HepG2 (cell line): ENCODE measurements at regions not wholly inside any gene's neighbourhood (a gene's known extent, or its start where the extent isn't known, plus 50 kb on each side); places are given as distances from the start of the nearest gene placed in this dataset.

Experiments used
- ATAC-seq: fragments of 200-7000 bp; cut with Tn5 transposase; 3 replicates; pipeline ENCODE4 v1.9.1; 2020; ENCODE audit warnings: mild to moderate bottlenecking, moderate library complexity
- BruUV-seq: library from RNA; stranded (reverse); fragments of 400-500 nt; replicated peaks from 2 replicates; lab custom pipeline; 2021; lab: Mats Ljungman, UMichigan
- CTCF ChIA-PET: fragments of 300-600 bp; formaldehyde crosslinking; extraction: SDS; loops from one replicate; lab custom pipeline; 2021; ENCODE audit warnings: low total read pairs, inconsistent platforms, low intra/inter-chr PET ratio; lab: Yijun Ruan, JAX
- POLR2A ChIA-PET: fragments of 350-600 bp; sonication (Branson Sonifier 250); formaldehyde crosslinking; loops from one replicate; lab custom pipeline; 2020; ENCODE audit warnings: antibody characterized with exemption, inconsistent platforms; lab: Yijun Ruan, JAX
- DNase-seq: peaks from one replicate; pipeline ENCODE4 v3.0.0-alpha.2; 2015; ENCODE audit warnings: low spot score
- FAIRE-seq: peaks from 3 replicates; lab custom pipeline; 2011; peaks lifted over from hg19 to GRCh38; lab: Jason Lieb, UNC
- H2AFZ ChIP-seq: one replicate; pipeline ENCODE4 v1.6.1; 2011; ENCODE audit warnings: low read length, inconsistent platforms
- H3K27ac ChIP-seq: fragments of 300-600 bp; 3 replicates; pipeline ENCODE4 v1.8.0; 2011; ENCODE audit warnings: mixed run types, mild to moderate bottlenecking, mixed read lengths, low read length, inconsistent platforms; ENCODE audit not compliant: insufficient read depth; ENCODE audit errors: extremely low read length
- H3K27me3 ChIP-seq, 2 experiments: fragments of 200-600 bp in 1 of 2; 2 replicates in 1 of 2; 3 replicates in 1 of 2; pipeline versions ENCODE4 v1.6.0 to v1.8.0; 2011; ENCODE audit warnings: low read length in 2 of 2, mild to moderate bottlenecking in 2 of 2, moderate library complexity in 2 of 2, inconsistent platforms in 1 of 2; ENCODE audit not compliant: insufficient read depth in 2 of 2, control insufficient read depth in 1 of 2
- H3K36me3 ChIP-seq, 2 experiments: fragments of 200-600 bp in 1 of 2; replicated peaks in 1 of 2; 2 replicates in 1 of 2; 3 replicates in 1 of 2; pipeline versions ENCODE4 v1.5.1 to v1.8.0; 2011; ENCODE audit warnings: low read length in 2 of 2, inconsistent platforms in 1 of 2; ENCODE audit not compliant: insufficient read depth in 2 of 2, control insufficient read depth in 1 of 2
- H3K4me1 ChIP-seq: 2 replicates; pipeline ENCODE4 v1.5.1; 2012; ENCODE audit warnings: low read length, inconsistent platforms; ENCODE audit not compliant: insufficient read depth
- H3K4me2 ChIP-seq: 2 replicates; pipeline ENCODE4 v1.6.0; 2011; ENCODE audit warnings: low read depth, low read length, inconsistent platforms
- H3K4me3 ChIP-seq, 3 experiments: fragments of 200-600 bp in 1 of 3; sonication (generic), shearing (Covaris generic) in 1 of 3; replicated peaks in 1 of 3; 2 replicates each; pipeline ENCODE4 v1.5.1; 2011 to 2016; ENCODE audit warnings: low read length in 3 of 3, inconsistent platforms in 2 of 3, low read depth in 2 of 3, mild to moderate bottlenecking in 2 of 3, control low read depth in 1 of 3, mixed read lengths in 1 of 3; ENCODE audit not compliant: insufficient read depth in 1 of 3
- H3K79me2 ChIP-seq: one replicate; pipeline ENCODE4 v1.6.1; 2011; ENCODE audit warnings: low read length, inconsistent platforms; ENCODE audit not compliant: insufficient read depth
- H3K9ac ChIP-seq: 2 replicates; pipeline ENCODE4 v1.6.0; 2011; ENCODE audit warnings: mild to moderate bottlenecking, low read depth, low read length, inconsistent platforms; ENCODE audit not compliant: insufficient read depth
- H3K9me3 ChIP-seq: 2 replicates; pipeline ENCODE4 v1.5.1; 2012; ENCODE audit warnings: mild to moderate bottlenecking, low read length
- H4K20me1 ChIP-seq: 2 replicates; pipeline ENCODE4 v1.6.0; 2011; ENCODE audit warnings: inconsistent platforms, mild to moderate bottlenecking, low read length, moderate library complexity; ENCODE audit not compliant: insufficient read depth
- FIP1L1 ChIP-seq: fragments of 200-400 bp; formaldehyde crosslinking; IDR thresholded peaks from 2 replicates; pipeline ENCODE4 v1.6.1; 2018; ENCODE audit warnings: low read depth, mild to moderate bottlenecking, low read length, moderate library complexity, borderline replicate concordance; ENCODE audit not compliant: insufficient read depth
- KDM3A ChIP-seq: IDR thresholded peaks from 2 replicates; pipeline ENCODE4 v1.6.1; 2018; ENCODE audit warnings: low read depth, missing compliant biosample characterization
- MAZ ChIP-seq, 2 experiments: sonication (generic) in 1 of 2; formaldehyde crosslinking in 1 of 2; IDR thresholded peaks; 2 replicates each; pipeline versions ENCODE4 v1.5.0 to v1.6.1; 2012 to 2020; ENCODE audit warnings: low read depth in 2 of 2, mild to moderate bottlenecking in 2 of 2, borderline replicate concordance in 1 of 2, improper control_type of control experiment in 1 of 2, low read length in 1 of 2, missing genetic modification reagents in 1 of 2, moderate library complexity in 1 of 2
- NFKB2 ChIP-seq: sonication (generic); formaldehyde crosslinking; IDR thresholded peaks from 2 replicates; pipeline ENCODE4 v1.4.0; 2020; ENCODE audit warnings: missing genetic modification reagents, borderline replicate concordance
- RXRB ChIP-seq: IDR thresholded peaks from 2 replicates; pipeline ENCODE4 v1.6.1; 2016; ENCODE audit warnings: borderline replicate concordance, missing genetic modification reagents, missing compliant biosample characterization
- ZNF180 ChIP-seq: sonication (generic); formaldehyde crosslinking; IDR thresholded peaks from 2 replicates; pipeline ENCODE4 v1.4.0; 2020; ENCODE audit warnings: low read depth, missing genetic modification reagents, borderline replicate concordance
- ZNF264 ChIP-seq: sonication (generic); formaldehyde crosslinking; IDR thresholded peaks from 2 replicates; pipeline ENCODE4 v1.4.0; 2020; ENCODE audit warnings: missing genetic modification reagents
- ZNF446 ChIP-seq: sonication (generic); formaldehyde crosslinking; IDR thresholded peaks from 2 replicates; pipeline ENCODE4 v1.5.0; 2020; ENCODE audit warnings: mild to moderate bottlenecking, missing genetic modification reagents
- WGBS: methylation state at CpG from one replicate; pipeline ENCODE4 v1.1.6; 2017; ENCODE audit warnings: low lambda C conversion rate; 5-methylcytosine and 5-hydroxymethylcytosine counted together
- in situ Hi-C: cut with HindIII; loops from 2 replicates; pipeline ENCODE4 v1.10.0; 2017; ENCODE audit warnings: low pct_unique_long_range_greater_than_20kb; ENCODE audit not compliant: extremely low pct_ligation_motif_present
- intact Hi-C: fragments of 100-400 bp; cut with micrococcal nuclease; formaldehyde crosslinking; loops from one replicate; pipeline ENCODE4 v1.10.0; 2022; ENCODE audit not compliant: unreplicated experiment
- TF ChIP-seq, protein P1 (sequence below): sonication (generic); formaldehyde crosslinking; IDR thresholded peaks from 2 replicates; pipeline ENCODE4 v1.5.1; 2020; ENCODE audit warnings: missing genetic modification reagents, mild to moderate bottlenecking, borderline replicate concordance
- TF ChIP-seq, protein P2 (sequence below): sonication (generic); formaldehyde crosslinking; IDR thresholded peaks from 2 replicates; pipeline ENCODE4 v1.5.1; 2020; ENCODE audit warnings: missing genetic modification reagents, mild to moderate bottlenecking, borderline replicate concordance

DNA sequence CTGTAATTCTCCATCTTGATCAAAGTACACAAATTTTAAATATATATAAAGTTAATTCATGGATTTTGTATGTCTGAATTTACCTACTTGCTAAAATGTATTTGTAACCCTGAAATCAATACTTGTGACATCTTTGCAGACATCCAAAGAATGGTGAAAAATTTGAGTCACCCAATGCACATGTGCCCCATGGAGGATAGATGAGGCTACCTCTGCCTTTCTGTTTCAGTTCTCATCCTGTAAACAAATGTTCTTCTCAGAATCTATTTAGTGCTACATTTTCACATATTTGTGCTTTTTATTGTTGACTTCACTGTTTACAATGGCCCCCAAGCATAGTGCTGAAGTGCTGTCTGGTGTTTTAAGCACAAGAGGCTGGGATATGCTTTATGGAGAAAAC lies 171.5 kb downstream of the LRATD1 start (continued):
- TF ChIP-seq NFKB2 (CRISPR knock-in tag) (no peak), RXRB (CRISPR knock-in tag) (no peak)
- TF ChIP-seq, all 625 proteins: peak for 0

DNA sequence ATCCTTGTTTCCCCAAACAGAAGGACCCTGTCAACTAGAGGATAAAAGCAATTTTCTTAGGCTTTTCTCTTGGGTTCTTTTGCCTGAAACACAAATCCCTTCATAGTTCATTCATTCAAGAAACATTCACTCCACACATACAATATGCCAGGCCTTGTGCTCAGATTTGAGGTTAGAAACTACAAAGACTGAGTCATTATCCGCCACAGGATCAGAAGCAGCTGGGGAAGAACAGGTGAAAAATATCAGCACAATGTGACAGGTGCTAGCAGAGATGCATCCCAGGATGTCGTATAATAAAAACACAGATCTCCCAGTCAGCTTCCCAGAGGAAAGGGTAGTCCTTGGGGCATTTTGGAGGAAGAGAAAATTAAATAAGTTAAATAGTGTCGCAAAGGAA lies 172.4 kb downstream of the LRATD1 start:
- Histone ChIP-seq H3K9me3 (peaks cover 15% of the 10 kb centered on the region), H3K4me2 (no peak overlapping the region)
- in situ Hi-C loops = no loop called here
- DNase-seq = no peak
- no peak for TF ChIP-seq ZNF264 (CRISPR knock-in tag)
- no peak for TF ChIP-seq KDM3A
- TF ChIP-seq MAZ (IDR thresholded peaks at IDR 0.05; ENCODE audit: borderline replicate concordance, low read depth, low read length) = no peak
- no peak for TF ChIP-seq MAZ (CRISPR knock-in tag; IDR thresholded peaks at IDR 0.05; ENCODE audit: low read depth)
- TF ChIP-seq, protein P1, sequence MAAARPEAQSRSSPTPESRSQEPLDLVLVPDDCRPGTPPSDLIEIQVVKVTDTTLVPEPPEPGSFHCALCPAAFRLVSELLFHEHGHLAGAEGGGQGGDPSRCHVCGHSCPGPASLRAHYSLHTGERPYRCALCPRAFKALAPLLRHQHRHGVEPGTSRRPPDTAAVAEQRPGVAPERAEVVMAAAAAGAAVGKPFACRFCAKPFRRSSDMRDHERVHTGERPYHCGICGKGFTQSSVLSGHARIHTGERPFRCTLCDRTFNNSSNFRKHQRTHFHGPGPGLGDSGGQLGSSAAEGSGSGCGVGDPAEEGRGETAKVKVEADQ (CRISPR knock-in tag) = no peak
- no peak for TF ChIP-seq ZNF446 (CRISPR knock-in tag)
- no peak for TF ChIP-seq ZNF180 (CRISPR knock-in tag)
- TF ChIP-seq, protein P2, sequence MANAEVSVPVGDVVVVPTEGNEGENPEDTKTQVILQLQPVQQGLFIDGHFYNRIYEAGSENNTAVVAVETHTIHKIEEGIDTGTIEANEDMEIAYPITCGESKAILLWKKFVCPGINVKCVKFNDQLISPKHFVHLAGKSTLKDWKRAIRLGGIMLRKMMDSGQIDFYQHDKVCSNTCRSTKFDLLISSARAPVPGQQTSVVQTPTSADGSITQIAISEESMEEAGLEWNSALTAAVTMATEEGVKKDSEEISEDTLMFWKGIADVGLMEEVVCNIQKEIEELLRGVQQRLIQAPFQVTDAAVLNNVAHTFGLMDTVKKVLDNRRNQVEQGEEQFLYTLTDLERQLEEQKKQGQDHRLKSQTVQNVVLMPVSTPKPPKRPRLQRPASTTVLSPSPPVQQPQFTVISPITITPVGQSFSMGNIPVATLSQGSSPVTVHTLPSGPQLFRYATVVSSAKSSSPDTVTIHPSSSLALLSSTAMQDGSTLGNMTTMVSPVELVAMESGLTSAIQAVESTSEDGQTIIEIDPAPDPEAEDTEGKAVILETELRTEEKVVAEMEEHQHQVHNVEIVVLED (CRISPR knock-in tag) = no peak
- TF ChIP-seq FIP1L1 = no peak
- TF ChIP-seq, all 625 proteins: peak for 0
- ChIA-PET CTCF (no interaction called here), POLR2A (no interaction called here)
- BruUV-seq = no TSS peak
- Histone ChIP-seq H3K27ac (no peak overlapping the region), H3K36me3 (no peaks in the 10 kb centered on the region), H3K4me3 (no peak overlapping the region), H3K27me3 (no peaks in the 10 kb centered on the region), H4K20me1 (no peaks in the 10 kb centered on the region), H2AFZ (no peak overlapping the region), H3K4me1 (no peaks in the 10 kb centered on the region), H3K9ac (no peak overlapping the region), H3K79me2 (no peaks in the 10 kb centered on the region)
- no peak for ATAC-seq
- FAIRE-seq = no peak
- 0% methylated on average over 3 of the region's 3 CpGs for WGBS
- intact Hi-C loops = no loop called here
